Endodermal cell (in vitro differentiated cells): ENCODE measurements at regions not wholly inside any gene's neighbourhood (a gene's known extent, or its start where the extent isn't known, plus 50 kb on each side); places are given as distances from the start of the nearest gene placed in this dataset.
A peak's percentile ranks its signal among the peaks of the same experiment; 100 is the strongest.

Experiments used
- DNase-seq: peaks from one replicate; pipeline ENCODE4 v3.0.0-alpha.2; 2017
- H3K27ac ChIP-seq: 2 replicates; pipeline ENCODE4 v1.5.1; 2013; ENCODE audit warnings: mild to moderate bottlenecking, low read depth, low read length, moderate library complexity
- H3K27me3 ChIP-seq: 2 replicates; pipeline ENCODE4 v1.6.1; 2013; ENCODE audit warnings: mild to moderate bottlenecking, low read length, moderate library complexity; ENCODE audit not compliant: insufficient read depth, control insufficient read depth, poor library complexity, severe bottlenecking
- H3K36me3 ChIP-seq: 2 replicates; pipeline ENCODE4 v1.7.0; 2013; ENCODE audit warnings: mild to moderate bottlenecking, low read length, moderate library complexity; ENCODE audit not compliant: control insufficient read depth, insufficient read depth
- H3K4me1 ChIP-seq: one replicate; pipeline ENCODE4 v1.7.0; 2013; ENCODE audit warnings: low read length; ENCODE audit not compliant: control insufficient read depth, insufficient read depth
- H3K4me3 ChIP-seq: 2 replicates; pipeline ENCODE4 v1.5.1; 2013; ENCODE audit warnings: mild to moderate bottlenecking, low read length, moderate library complexity
- H3K9ac ChIP-seq: 2 replicates; pipeline ENCODE4 v1.6.1; 2013; ENCODE audit warnings: mild to moderate bottlenecking, low read length, moderate library complexity; ENCODE audit not compliant: poor library complexity, severe bottlenecking; ENCODE audit errors: extremely low read depth
- H3K9me3 ChIP-seq: 2 replicates; pipeline ENCODE4 v1.6.1; 2013; ENCODE audit warnings: mild to moderate bottlenecking, low read length, moderate library complexity; ENCODE audit not compliant: control insufficient read depth
- H3K27ac Mint-ChIP-seq: 2 replicates; pipeline ENCODE4 v1.8.0; 2020; ENCODE audit warnings: mixed read lengths
- H3K27me3 Mint-ChIP-seq: 2 replicates; pipeline ENCODE4 v1.8.0; 2021; ENCODE audit warnings: mild to moderate bottlenecking, mixed read lengths; ENCODE audit not compliant: insufficient read depth
- H3K36me3 Mint-ChIP-seq: 2 replicates; pipeline ENCODE4 v1.8.0; 2020; ENCODE audit warnings: low read depth, mixed read lengths
- H3K4me1 Mint-ChIP-seq: 2 replicates; pipeline ENCODE4 v1.8.0; 2020; ENCODE audit warnings: mixed read lengths
- H3K4me3 Mint-ChIP-seq: 2 replicates; pipeline ENCODE4 v1.8.0; 2020; ENCODE audit warnings: mild to moderate bottlenecking, moderate library complexity, mixed read lengths
- H3K9me3 Mint-ChIP-seq: 2 replicates; pipeline ENCODE4 v1.8.0; 2020; ENCODE audit warnings: mild to moderate bottlenecking, mixed read lengths
- WGBS, 2 experiments: methylation state at CpG; one replicate each; pipeline versions ENCODE4 v1.1.5 to v1.1.7; 2013; ENCODE audit warnings: missing lambda C conversion rate in 2 of 2, mixed read lengths in 1 of 2; ENCODE audit not compliant: insufficient coverage in 1 of 2, insufficient read length in 1 of 2; 5-methylcytosine and 5-hydroxymethylcytosine counted together
- TF ChIP-seq, protein P1 (sequence below): fragments of 200-600 bp; sonication (generic); conservative IDR thresholded peaks from 2 replicates; pipeline ENCODE4 v1.5.0; 2021; ENCODE audit warnings: antibody characterized with exemption, mild to moderate bottlenecking

DNA sequence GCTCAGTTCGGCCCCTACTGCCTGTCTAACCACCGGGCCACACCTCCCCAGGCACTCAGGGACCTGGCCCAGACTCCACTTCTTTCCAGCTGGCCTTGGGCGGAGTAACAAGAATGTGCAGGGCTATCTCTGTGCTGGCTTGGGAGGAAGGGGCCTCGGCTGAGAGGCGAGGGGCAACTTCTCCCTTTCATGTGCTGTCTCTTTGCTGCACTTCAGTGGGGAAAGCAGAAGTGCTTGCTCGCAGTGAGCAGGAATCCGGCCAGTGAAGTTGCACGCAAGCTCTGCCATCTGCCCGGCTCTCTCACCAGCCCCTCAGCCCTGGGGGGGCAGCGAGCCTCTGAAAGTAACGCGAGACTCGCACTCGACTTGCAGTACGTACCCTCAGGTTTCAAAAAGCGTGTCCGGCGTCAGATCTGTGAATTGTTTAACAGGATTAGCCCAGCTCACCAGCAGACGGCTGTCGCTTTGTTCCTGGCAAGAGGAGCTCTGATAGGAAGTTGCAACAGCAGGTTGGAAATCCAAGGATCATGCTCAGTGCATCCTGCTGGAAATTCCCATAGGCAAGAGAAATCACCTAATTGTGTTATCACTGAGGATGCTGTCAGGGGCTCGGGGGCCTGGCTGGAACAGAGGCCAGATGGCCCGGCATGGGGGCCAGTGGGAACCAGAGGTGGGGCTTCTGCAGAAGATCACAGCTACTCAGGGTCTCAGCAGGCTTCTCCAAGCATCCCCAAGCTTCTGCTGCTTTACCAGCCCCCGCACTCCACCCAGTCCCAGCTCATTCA lies 221.1 kb downstream of the NPHP4 start:
- Mint-ChIP-seq H3K36me3 (no peaks in the 10 kb centered on the region), H3K9me3 (no peaks in the 10 kb centered on the region), H3K27ac (peak overlapping the region; percentile 50), H3K27me3 (peaks cover 3% of the 10 kb centered on the region), H3K4me1 (peaks cover 14% of the 10 kb centered on the region), H3K4me3 (no peak overlapping the region)
- TF ChIP-seq, protein P1, sequence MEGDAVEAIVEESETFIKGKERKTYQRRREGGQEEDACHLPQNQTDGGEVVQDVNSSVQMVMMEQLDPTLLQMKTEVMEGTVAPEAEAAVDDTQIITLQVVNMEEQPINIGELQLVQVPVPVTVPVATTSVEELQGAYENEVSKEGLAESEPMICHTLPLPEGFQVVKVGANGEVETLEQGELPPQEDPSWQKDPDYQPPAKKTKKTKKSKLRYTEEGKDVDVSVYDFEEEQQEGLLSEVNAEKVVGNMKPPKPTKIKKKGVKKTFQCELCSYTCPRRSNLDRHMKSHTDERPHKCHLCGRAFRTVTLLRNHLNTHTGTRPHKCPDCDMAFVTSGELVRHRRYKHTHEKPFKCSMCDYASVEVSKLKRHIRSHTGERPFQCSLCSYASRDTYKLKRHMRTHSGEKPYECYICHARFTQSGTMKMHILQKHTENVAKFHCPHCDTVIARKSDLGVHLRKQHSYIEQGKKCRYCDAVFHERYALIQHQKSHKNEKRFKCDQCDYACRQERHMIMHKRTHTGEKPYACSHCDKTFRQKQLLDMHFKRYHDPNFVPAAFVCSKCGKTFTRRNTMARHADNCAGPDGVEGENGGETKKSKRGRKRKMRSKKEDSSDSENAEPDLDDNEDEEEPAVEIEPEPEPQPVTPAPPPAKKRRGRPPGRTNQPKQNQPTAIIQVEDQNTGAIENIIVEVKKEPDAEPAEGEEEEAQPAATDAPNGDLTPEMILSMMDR = no peak
- H3K27ac ChIP-seq = peak overlapping the region; percentile 4
- H3K9me3 ChIP-seq = no peaks in the 10 kb centered on the region
- no peak overlapping the region for H3K4me3 ChIP-seq
- WGBS, 2 experiments = 80 to 81% methylated on average over 21 to 23 of the region's 23 CpGs
- H3K36me3 ChIP-seq = no peaks in the 10 kb centered on the region
- H3K4me1 ChIP-seq = no peaks in the 10 kb centered on the region
- DNase-seq = peak; percentile 86
- no peak overlapping the region for H3K9ac ChIP-seq
- H3K27me3 ChIP-seq = no peaks in the 10 kb centered on the region

DNA sequence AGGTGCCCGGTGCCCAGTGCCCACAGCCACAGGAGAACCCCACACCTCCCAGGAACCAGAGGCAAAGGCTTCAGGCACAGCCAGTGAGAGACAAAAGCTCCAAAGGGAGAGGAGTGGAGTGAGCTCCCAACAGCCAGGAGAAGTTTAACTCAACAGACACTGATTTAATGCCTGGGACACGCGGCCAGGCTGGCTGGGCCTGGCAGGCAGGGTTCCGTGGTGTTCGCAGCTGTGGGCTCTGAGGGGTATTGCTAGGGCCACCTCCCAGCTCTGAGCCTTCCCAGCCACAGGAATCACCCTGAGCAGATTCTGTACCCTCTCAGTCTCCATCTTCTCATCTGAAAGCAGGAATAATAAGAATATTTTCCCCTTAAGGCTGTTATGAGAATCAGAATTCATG lies 222.5 kb downstream of the NPHP4 start:
- H3K4me3 ChIP-seq = no peak overlapping the region
- no peak overlapping the region for H3K27ac Mint-ChIP-seq
- no peaks in the 10 kb centered on the region for H3K9me3 Mint-ChIP-seq
- H3K4me1 ChIP-seq = no peaks in the 10 kb centered on the region
- H3K4me3 Mint-ChIP-seq = no peak overlapping the region
- no peak for DNase-seq
- no peak overlapping the region for H3K9ac ChIP-seq
- WGBS, 2 experiments = 93 to 96% methylated on average over 2 to 5 of the region's 5 CpGs
- H3K36me3 ChIP-seq = no peaks in the 10 kb centered on the region
- no peaks in the 10 kb centered on the region for H3K9me3 ChIP-seq
- peaks cover 3% of the 10 kb centered on the region for H3K27me3 Mint-ChIP-seq
- H3K36me3 Mint-ChIP-seq = no peaks in the 10 kb centered on the region
- H3K27ac ChIP-seq = no peak overlapping the region
- TF ChIP-seq, protein P1 = no peak
- H3K27me3 ChIP-seq = no peaks in the 10 kb centered on the region
- H3K4me1 Mint-ChIP-seq = peaks cover 21% of the 10 kb centered on the region

DNA sequence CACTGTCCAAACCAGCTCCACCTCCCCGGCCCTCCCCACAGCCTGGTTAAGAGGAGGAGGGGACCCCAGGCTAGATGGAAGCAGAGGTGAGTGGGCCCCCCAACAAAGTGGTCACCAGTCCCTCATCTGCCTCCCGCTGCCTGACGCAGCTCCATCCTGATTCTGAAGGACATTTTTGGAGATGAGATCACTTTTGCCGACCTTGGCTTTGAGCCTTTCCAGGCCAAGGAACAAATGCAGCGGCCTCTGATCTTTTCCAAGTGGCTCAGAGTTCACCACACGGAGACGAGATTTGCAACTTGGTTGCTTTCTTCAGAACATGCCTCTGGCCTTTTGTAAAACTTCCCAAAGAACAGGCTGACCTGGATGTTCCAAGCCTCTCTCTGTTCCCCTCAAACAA lies 223.1 kb downstream of the NPHP4 start:
- Mint-ChIP-seq H3K4me3 (no peak overlapping the region), H3K9me3 (no peaks in the 10 kb centered on the region), H3K27me3 (peaks cover 3% of the 10 kb centered on the region), H3K36me3 (no peaks in the 10 kb centered on the region), H3K27ac (no peak overlapping the region), H3K4me1 (peaks cover 21% of the 10 kb centered on the region)
- Histone ChIP-seq H3K4me3 (no peak overlapping the region), H3K9me3 (no peaks in the 10 kb centered on the region), H3K27ac (no peak overlapping the region), H3K4me1 (no peaks in the 10 kb centered on the region), H3K9ac (no peak overlapping the region), H3K36me3 (no peaks in the 10 kb centered on the region), H3K27me3 (no peaks in the 10 kb centered on the region)
- no peak for DNase-seq
- TF ChIP-seq, protein P1 = no peak
- 94 to 100% methylated on average over 5 to 7 of the region's 7 CpGs for WGBS, 2 experiments
